Glutamatergic neuron (in vitro differentiated cells): ENCODE measurements at regions not wholly inside any gene's neighbourhood (a gene's known extent, or its start where the extent isn't known, plus 50 kb on each side); places are given as distances from the start of the nearest gene placed in this dataset.

Experiments
- DNase-seq: peaks from one replicate; pipeline ENCODE4 v3.0.0; 2022
- H3K27ac Mint-ChIP-seq: one replicate; pipeline ENCODE4 v1.8.0; 2020; ENCODE audit warnings: mild to moderate bottlenecking, mixed read lengths, inconsistent platforms; ENCODE audit not compliant: unreplicated experiment
- H3K27me3 Mint-ChIP-seq: one replicate; pipeline ENCODE4 v1.8.0; 2020; ENCODE audit warnings: mild to moderate bottlenecking, moderate library complexity, mixed read lengths, inconsistent platforms; ENCODE audit not compliant: unreplicated experiment
- H3K36me3 Mint-ChIP-seq: one replicate; pipeline ENCODE4 v1.8.0; 2020; ENCODE audit warnings: mild to moderate bottlenecking, mixed read lengths, inconsistent platforms; ENCODE audit not compliant: unreplicated experiment
- H3K4me1 Mint-ChIP-seq: one replicate; pipeline ENCODE4 v1.8.0; 2020; ENCODE audit warnings: mild to moderate bottlenecking, low read depth, mixed read lengths, inconsistent platforms; ENCODE audit not compliant: unreplicated experiment
- H3K4me3 Mint-ChIP-seq: one replicate; pipeline ENCODE4 v1.8.0; 2020; ENCODE audit warnings: mild to moderate bottlenecking, mixed read lengths, inconsistent platforms; ENCODE audit not compliant: unreplicated experiment
- H3K9me3 Mint-ChIP-seq: one replicate; pipeline ENCODE4 v1.8.0; 2020; ENCODE audit warnings: mild to moderate bottlenecking, moderate library complexity, mixed read lengths, inconsistent platforms; ENCODE audit not compliant: unreplicated experiment
- TF ChIP-seq, protein P1 (sequence below): fragments of 200-600 bp; sonication (generic); IDR thresholded peaks from one replicate; pipeline ENCODE4 v1.5.0; 2021; ENCODE audit not compliant: partially characterized antibody, unreplicated experiment

DNA sequence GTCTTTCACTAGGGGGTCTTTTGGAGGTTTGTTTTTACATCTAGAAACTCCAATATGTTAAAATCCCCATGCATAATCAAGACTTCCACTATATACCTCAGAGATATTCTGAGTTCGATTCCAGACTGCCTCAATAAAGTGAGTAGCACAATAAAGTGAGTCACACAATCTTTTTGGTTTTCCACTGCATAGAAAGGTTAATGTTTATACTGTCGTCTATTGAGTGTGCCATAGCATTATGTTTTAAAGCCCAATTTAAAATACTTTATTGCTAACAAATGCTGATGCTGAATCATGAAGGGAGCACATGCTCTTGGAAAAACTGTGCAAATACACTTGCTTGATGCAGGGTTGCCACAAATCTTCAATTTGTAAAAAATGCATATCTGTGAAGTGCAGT lies 227.5 kb upstream of the ZFHX3 start:
- no peaks in the 10 kb centered on the region for H3K9me3 Mint-ChIP-seq
- no peak overlapping the region for H3K27ac Mint-ChIP-seq
- TF ChIP-seq, protein P1, sequence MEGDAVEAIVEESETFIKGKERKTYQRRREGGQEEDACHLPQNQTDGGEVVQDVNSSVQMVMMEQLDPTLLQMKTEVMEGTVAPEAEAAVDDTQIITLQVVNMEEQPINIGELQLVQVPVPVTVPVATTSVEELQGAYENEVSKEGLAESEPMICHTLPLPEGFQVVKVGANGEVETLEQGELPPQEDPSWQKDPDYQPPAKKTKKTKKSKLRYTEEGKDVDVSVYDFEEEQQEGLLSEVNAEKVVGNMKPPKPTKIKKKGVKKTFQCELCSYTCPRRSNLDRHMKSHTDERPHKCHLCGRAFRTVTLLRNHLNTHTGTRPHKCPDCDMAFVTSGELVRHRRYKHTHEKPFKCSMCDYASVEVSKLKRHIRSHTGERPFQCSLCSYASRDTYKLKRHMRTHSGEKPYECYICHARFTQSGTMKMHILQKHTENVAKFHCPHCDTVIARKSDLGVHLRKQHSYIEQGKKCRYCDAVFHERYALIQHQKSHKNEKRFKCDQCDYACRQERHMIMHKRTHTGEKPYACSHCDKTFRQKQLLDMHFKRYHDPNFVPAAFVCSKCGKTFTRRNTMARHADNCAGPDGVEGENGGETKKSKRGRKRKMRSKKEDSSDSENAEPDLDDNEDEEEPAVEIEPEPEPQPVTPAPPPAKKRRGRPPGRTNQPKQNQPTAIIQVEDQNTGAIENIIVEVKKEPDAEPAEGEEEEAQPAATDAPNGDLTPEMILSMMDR = no peak
- no peaks in the 10 kb centered on the region for H3K4me1 Mint-ChIP-seq
- no peak overlapping the region for H3K4me3 Mint-ChIP-seq
- no peaks in the 10 kb centered on the region for H3K36me3 Mint-ChIP-seq
- DNase-seq = no peak
- peaks cover 2% of the 10 kb centered on the region for H3K27me3 Mint-ChIP-seq

DNA sequence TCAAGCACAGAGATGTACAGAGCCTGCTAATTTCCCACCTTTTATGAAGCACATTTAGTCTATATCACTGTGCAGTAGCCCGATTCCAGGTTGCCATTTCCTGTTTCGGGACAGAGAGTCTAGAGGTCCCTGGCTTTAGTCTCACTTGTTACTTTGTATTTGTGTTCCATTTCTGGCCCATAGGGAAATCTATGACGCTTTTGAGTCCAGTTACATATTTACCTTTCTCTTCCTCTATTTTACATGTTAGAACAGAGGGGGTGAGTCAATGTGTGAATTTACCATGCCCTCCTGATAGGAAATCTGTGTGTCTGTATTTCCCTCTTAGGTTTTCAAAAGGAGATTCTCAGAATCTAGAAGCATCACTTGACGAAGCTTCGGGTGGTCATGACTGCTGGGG lies 227.1 kb upstream of the ZFHX3 start:
- H3K27me3 Mint-ChIP-seq = peaks cover under 1% of the 10 kb centered on the region
- no peak overlapping the region for H3K4me3 Mint-ChIP-seq
- no peaks in the 10 kb centered on the region for H3K9me3 Mint-ChIP-seq
- TF ChIP-seq, protein P1 = no peak
- H3K27ac Mint-ChIP-seq = no peak overlapping the region
- no peaks in the 10 kb centered on the region for H3K36me3 Mint-ChIP-seq
- no peaks in the 10 kb centered on the region for H3K4me1 Mint-ChIP-seq
- no peak for DNase-seq

DNA sequence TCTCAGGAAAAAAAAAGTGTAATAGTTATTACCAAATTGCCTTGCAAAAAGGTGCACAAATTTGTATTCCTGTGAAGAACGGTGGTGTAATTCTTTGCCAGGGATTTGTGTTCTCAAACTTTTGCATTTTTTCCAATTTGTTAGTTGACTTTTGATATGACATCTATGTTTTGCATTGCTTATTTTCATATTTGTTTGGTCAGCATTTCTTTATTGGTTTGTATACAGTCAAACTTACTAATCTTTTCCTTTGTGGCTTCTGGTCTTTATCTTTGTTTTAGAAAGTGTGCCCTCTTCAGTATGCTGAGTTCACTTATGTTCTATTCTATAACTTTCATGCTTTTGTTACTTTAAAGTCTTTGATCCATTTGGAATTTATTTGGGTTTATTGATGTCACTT lies 226.2 kb upstream of the ZFHX3 start:
- Mint-ChIP-seq H3K36me3 (no peaks in the 10 kb centered on the region), H3K4me3 (no peak overlapping the region), H3K9me3 (no peaks in the 10 kb centered on the region), H3K4me1 (no peaks in the 10 kb centered on the region), H3K27ac (no peak overlapping the region), H3K27me3 (no peaks in the 10 kb centered on the region)
- no peak for DNase-seq
- TF ChIP-seq, protein P1 = no peak

DNA sequence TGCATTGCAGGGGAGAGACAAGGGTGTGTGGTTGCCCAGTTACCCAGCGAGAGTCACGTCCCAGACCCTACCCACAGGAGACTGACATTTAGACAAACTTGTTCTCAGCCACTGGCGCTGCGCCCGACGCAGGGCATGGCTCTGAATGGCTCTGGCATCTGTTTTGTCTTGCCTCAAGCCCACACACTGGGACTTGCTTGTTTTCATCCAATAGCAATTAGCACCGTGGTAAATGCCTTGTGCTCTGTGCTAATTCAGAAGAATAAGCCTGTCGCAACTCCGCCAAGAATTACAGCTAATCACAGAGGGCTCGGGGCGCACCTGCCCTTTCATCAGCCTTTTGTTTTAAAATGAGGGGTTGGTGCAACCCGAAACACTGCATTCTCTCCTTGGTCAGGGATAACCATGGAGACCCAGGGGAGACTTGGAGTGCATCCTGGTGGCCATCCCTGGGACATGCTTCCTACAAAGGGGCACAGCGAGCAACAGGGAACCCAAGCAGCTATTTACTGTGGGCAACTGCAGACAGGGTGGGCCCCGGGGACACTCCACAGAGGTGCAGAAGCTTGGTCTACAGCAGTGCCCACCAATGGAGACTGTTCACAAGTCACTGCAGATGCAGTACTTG lies 220.6 kb upstream of the ZFHX3 start:
- no peak overlapping the region for H3K4me3 Mint-ChIP-seq
- peaks cover 2% of the 10 kb centered on the region for H3K9me3 Mint-ChIP-seq
- no peak overlapping the region for H3K27ac Mint-ChIP-seq
- H3K36me3 Mint-ChIP-seq = no peaks in the 10 kb centered on the region
- no peak for DNase-seq
- H3K4me1 Mint-ChIP-seq = no peaks in the 10 kb centered on the region
- TF ChIP-seq, protein P1 = no peak
- no peaks in the 10 kb centered on the region for H3K27me3 Mint-ChIP-seq

DNA sequence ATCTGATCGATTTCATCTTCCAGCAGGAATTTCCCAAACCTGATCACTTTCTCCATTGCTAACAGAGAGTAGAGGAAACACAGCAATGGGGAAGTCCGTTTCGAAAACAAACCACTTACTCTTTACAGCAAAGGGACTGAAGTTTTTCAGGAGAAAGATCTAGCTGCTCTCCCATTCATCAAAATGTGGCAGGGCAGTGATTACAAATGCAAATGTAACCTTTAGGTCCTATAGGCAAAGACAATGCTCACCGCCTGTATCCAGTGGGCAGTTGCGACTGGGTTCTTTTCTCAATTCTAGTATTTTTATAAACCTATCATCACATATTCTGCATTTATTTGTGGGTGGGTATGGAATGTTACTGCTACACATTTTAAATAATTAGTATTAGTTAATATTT lies 218.0 kb upstream of the ZFHX3 start:
- no peaks in the 10 kb centered on the region for H3K4me1 Mint-ChIP-seq
- DNase-seq = no peak
- TF ChIP-seq, protein P1 = no peak
- no peaks in the 10 kb centered on the region for H3K27me3 Mint-ChIP-seq
- H3K4me3 Mint-ChIP-seq = no peak overlapping the region
- peaks cover 4% of the 10 kb centered on the region for H3K36me3 Mint-ChIP-seq
- no peak overlapping the region for H3K27ac Mint-ChIP-seq
- peaks cover 2% of the 10 kb centered on the region for H3K9me3 Mint-ChIP-seq
